ENCODE measurements at regions not wholly inside any gene's neighbourhood (a gene's known extent, or its start where the extent isn't known, plus 50 kb on each side); places are given as distances from the start of the nearest gene placed in this dataset.

GRCh38 chr2:129376426-129377077, 602.9 kb upstream of the RAB6C start:
- TF ChIP-seq CTCF (conservative IDR thresholded peaks at IDR 0.05) = no peak
- no peak overlapping the region for H3K27ac ChIP-seq

DNA sequence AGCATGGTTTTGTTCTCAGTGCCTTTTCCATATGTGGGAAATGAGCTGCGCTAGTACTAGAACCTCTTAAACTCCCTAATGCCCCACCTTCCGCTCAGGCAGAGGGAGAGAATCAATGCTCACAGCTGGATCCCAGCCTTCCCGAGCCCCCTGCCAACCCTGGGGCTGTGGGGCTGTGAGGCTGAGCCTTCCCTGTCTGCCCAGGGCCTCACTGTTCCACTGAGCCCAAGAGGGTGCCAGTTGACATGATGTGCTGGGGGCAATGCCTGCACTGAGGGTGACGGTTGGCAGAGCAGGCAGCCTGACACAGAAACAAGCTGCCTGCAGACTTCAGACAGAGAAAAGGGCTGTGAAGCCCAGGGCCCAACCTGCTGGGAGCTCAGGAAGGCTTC, 602.4 kb upstream of the RAB6C start:
- no peak for TF ChIP-seq CTCF (conservative IDR thresholded peaks at IDR 0.05)
- no peak overlapping the region for H3K27ac ChIP-seq

DNA sequence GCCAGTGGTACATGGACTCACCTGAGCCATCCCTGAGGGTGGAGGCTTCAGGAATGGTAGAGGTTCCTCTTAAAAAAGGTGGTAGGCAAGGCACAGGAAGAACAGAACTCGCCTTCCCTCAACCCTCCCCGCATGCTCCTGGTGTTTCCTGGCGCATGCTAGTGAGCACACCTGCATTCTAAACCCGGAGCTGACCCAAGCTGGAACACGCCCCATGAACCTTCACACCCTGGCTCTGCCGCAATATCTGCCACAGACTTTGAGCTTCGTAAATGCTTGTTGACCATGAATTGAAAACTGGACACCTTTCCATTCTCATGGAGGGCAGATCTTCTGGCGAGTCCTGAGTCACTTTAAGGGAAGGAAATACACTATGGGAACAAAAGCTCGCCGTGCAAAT, 601.3 kb upstream of the RAB6C start:
- no peak overlapping the region for H3K27ac ChIP-seq
- no peak for TF ChIP-seq CTCF (conservative IDR thresholded peaks at IDR 0.05)

GRCh38 chr2:129379411-129379810, 600.1 kb upstream of the RAB6C start:
- TF ChIP-seq CTCF (conservative IDR thresholded peaks at IDR 0.05) = no peak

GRCh38 chr2:129381789-129382188, 597.7 kb upstream of the RAB6C start:
- no peak overlapping the region for H3K27ac ChIP-seq
- TF ChIP-seq CTCF (conservative IDR thresholded peaks at IDR 0.05) = no peak

More at GRCh38 chr2:129379411-129379810, 600.1 kb upstream of the RAB6C start:
- no peak overlapping the region for H3K27ac ChIP-seq

DNA sequence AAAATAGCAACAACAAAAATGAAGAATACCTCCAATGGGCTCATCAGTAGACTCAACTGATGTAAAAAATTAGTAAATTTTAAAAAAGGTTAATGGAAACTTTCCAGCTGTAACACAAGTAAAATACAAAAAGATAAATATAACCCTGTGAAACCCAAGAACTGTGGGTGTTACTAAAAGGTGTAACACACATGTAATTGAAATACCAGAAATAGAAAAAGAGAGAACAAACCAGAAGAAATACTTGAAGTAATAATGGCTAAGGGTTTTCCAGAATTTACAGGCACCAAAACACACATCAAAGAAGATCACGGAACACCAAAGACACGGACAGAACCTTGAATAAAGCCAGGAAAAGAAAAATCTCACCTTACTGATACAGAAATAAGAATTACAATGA, 590.6 kb upstream of the RAB6C start:
- TF ChIP-seq CTCF (conservative IDR thresholded peaks at IDR 0.05) = no peak
- no peak overlapping the region for H3K27ac ChIP-seq

GRCh38 chr2:129393816-129394215, 585.6 kb upstream of the RAB6C start:
- TF ChIP-seq CTCF (conservative IDR thresholded peaks at IDR 0.05) = no peak
- no peak overlapping the region for H3K27ac ChIP-seq

Measured in VCaP (cell line).